ENCODE measurements at regions not wholly inside any gene's neighbourhood (a gene's known extent, or its start where the extent isn't known, plus 50 kb on each side); places are given as distances from the start of the nearest gene placed in this dataset.

DNA sequence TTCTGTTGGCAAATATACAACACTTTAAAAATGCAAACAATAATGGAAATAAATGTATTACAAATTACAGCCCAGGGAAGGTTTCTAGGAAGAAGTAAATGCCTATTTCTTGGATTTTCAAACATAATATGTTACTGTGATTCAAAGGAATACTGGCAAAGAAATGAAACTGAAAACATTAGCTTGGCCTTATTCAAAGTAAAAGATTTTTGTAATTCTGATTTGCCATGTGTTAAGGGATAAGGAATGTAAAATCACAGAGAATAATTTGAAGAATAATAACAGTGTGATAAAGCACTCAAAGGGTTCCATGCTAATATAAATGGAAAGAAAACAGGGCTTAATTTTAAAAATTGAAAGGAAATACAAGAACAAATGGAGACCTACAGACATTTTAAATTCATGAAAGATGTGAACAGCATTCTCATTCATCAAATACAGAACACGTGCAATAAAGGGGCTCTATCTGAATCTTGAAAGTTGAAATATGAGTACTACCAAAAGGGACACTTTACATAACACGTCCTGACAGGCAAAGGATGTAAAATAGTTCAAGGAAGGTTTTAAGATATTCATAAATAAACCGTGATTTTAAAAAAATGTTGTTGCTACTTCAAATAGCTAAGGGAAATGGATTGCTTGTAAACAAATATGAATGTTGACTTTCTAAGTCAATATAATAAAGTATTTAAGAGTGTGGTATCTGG, 138.1 kb downstream of the RFPL4B start:
- TF ChIP-seq POLR2AphosphoS5 (IDR thresholded peaks at IDR 0.05; ENCODE audit: low read depth, low read length): no peak
- no peak for TF ChIP-seq RXRA (IDR thresholded peaks at IDR 0.05; ENCODE audit: borderline replicate concordance, low read depth)
- no peak for TF ChIP-seq GABPA (IDR thresholded peaks at IDR 0.05; ENCODE audit: low read depth)
- Histone ChIP-seq H4K20me1 (ENCODE audit: insufficient read depth) (no peaks in the 10 kb centered on the region), H3K27ac (ENCODE audit: low read depth in 2 of 2, low read length in 1 of 2) (peak overlapping the region in 1 of 2 experiments; percentile 8; a peak in 1 of 4 replicates), H2AFZ (ENCODE audit: low read depth) (peak overlapping the region; percentile 42; the same call in 1 of the 2 replicates), H3K4me1 (ENCODE audit: control insufficient read depth in 1 of 2, insufficient read depth in 2 of 2, low read depth in 1 of 2, low read length in 1 of 2) (no peaks in the 10 kb centered on the region; a peak in 1 of 4 replicates), H3K36me3 (replicated peaks in 1 of 2; ENCODE audit: control insufficient read depth in 1 of 2, insufficient read depth in 2 of 2, low read length in 1 of 2) (no peaks in the 10 kb centered on the region), H3K79me2 (ENCODE audit: insufficient read depth) (no peaks in the 10 kb centered on the region), H3F3A (replicated peaks; ENCODE audit: insufficient read depth) (no peaks in the 10 kb centered on the region), H3K9ac (no peak overlapping the region), H3K9me2 (no peaks in the 10 kb centered on the region), H3K9me3 (no peaks in the 10 kb centered on the region), H3K27me3 (ENCODE audit: insufficient read depth) (no peaks in the 10 kb centered on the region), H3K4me3 (ENCODE audit: low read depth in 2 of 2, low read length in 1 of 2) (no peak overlapping the region), H3K4me2 (no peak overlapping the region)
- CTCF ChIA-PET: interaction anchor here (0.7 to 1.1 kb wide), 3 partner anchors 18 to 148 kb away, joined by 3 to 5 read pairs (median 3); no protein-coding TSS in a partner anchor
- 72% methylated on average over 3 of the region's 3 CpGs for WGBS (ENCODE audit: low lambda C conversion rate)
- POLR2A ChIA-PET: no interaction called here
- DNase-seq: no peak

DNA sequence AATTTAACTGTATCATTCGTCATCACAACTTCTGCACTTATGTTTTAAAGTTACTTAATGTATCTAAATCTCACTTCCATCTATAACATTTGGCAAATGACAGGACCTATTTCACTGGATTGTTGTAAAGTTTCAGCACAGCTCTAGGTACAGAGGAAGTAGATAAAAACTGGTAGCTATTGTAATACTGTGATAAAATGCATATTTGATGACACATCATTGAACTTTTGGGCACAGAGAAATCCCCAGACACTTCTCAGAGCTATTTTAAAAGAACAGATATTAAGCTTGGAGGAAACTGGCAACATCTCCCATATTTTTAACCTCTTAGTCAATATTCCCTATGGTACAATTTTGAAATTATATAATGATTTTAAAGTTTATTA, 138.7 kb downstream of the RFPL4B start:
- Histone ChIP-seq H2AFZ (ENCODE audit: low read depth) (peak overlapping the region; percentile 42; the same call in 1 of the 2 replicates), H3K4me1 (ENCODE audit: control insufficient read depth in 1 of 2, insufficient read depth in 2 of 2, low read depth in 1 of 2, low read length in 1 of 2) (no peaks in the 10 kb centered on the region; a peak in 1 of 4 replicates), H3K27me3 (ENCODE audit: insufficient read depth) (no peaks in the 10 kb centered on the region), H3K27ac (ENCODE audit: low read depth in 2 of 2, low read length in 1 of 2) (peak overlapping the region in 1 of 2 experiments; percentile 8; a peak in 1 of 4 replicates), H3F3A (replicated peaks; ENCODE audit: insufficient read depth) (no peaks in the 10 kb centered on the region), H3K4me3 (ENCODE audit: low read depth in 2 of 2, low read length in 1 of 2) (no peak overlapping the region), H3K9ac (no peak overlapping the region), H3K9me2 (no peaks in the 10 kb centered on the region), H3K4me2 (no peak overlapping the region), H4K20me1 (ENCODE audit: insufficient read depth) (no peaks in the 10 kb centered on the region), H3K9me3 (no peaks in the 10 kb centered on the region), H3K36me3 (replicated peaks in 1 of 2; ENCODE audit: control insufficient read depth in 1 of 2, insufficient read depth in 2 of 2, low read length in 1 of 2) (no peaks in the 10 kb centered on the region), H3K79me2 (ENCODE audit: insufficient read depth) (no peaks in the 10 kb centered on the region)
- 84% methylated on average over 1 of the region's 1 CpG for WGBS (ENCODE audit: low lambda C conversion rate)
- no peak for DNase-seq
- ChIA-PET POLR2A (no interaction called here), CTCF (interaction anchor here (1.0 to 1.1 kb wide), 2 partner anchors 18 to 43 kb away, joined by 3 to 5 read pairs; no protein-coding TSS in a partner anchor)
- TF ChIP-seq TAF1 (IDR thresholded peaks at IDR 0.05; ENCODE audit: borderline replicate concordance, low read depth, low read length): no peak
- TF ChIP-seq, protein P1, sequence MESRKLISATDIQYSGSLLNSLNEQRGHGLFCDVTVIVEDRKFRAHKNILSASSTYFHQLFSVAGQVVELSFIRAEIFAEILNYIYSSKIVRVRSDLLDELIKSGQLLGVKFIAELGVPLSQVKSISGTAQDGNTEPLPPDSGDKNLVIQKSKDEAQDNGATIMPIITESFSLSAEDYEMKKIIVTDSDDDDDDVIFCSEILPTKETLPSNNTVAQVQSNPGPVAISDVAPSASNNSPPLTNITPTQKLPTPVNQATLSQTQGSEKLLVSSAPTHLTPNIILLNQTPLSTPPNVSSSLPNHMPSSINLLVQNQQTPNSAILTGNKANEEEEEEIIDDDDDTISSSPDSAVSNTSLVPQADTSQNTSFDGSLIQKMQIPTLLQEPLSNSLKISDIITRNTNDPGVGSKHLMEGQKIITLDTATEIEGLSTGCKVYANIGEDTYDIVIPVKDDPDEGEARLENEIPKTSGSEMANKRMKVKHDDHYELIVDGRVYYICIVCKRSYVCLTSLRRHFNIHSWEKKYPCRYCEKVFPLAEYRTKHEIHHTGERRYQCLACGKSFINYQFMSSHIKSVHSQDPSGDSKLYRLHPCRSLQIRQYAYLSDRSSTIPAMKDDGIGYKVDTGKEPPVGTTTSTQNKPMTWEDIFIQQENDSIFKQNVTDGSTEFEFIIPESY (IDR thresholded peaks at IDR 0.05; ENCODE audit: borderline replicate concordance, low read depth): no peak
- no peak for TF ChIP-seq RFX5 (IDR thresholded peaks at IDR 0.05; ENCODE audit: low read length)
- no peak for TF ChIP-seq POLR2AphosphoS5 (IDR thresholded peaks at IDR 0.05; ENCODE audit: low read depth, low read length)
- TF ChIP-seq GATA2 (CRISPR knock-in tag; IDR thresholded peaks at IDR 0.05): no peak
- TF ChIP-seq, protein P2, sequence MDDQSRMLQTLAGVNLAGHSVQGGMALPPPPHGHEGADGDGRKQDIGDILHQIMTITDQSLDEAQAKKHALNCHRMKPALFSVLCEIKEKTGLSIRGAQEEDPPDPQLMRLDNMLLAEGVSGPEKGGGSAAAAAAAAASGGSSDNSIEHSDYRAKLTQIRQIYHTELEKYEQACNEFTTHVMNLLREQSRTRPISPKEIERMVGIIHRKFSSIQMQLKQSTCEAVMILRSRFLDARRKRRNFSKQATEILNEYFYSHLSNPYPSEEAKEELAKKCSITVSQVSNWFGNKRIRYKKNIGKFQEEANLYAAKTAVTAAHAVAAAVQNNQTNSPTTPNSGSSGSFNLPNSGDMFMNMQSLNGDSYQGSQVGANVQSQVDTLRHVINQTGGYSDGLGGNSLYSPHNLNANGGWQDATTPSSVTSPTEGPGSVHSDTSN (IDR thresholded peaks at IDR 0.05): no peak
- no peak for TF ChIP-seq EP300 (IDR thresholded peaks at IDR 0.05; ENCODE audit: borderline replicate concordance in 1 of 2, low read depth in 1 of 2, low read length in 1 of 2)
- no peak for TF ChIP-seq MXI1 (IDR thresholded peaks at IDR 0.05; ENCODE audit: low read depth, low read length)
- TF ChIP-seq, protein P3, sequence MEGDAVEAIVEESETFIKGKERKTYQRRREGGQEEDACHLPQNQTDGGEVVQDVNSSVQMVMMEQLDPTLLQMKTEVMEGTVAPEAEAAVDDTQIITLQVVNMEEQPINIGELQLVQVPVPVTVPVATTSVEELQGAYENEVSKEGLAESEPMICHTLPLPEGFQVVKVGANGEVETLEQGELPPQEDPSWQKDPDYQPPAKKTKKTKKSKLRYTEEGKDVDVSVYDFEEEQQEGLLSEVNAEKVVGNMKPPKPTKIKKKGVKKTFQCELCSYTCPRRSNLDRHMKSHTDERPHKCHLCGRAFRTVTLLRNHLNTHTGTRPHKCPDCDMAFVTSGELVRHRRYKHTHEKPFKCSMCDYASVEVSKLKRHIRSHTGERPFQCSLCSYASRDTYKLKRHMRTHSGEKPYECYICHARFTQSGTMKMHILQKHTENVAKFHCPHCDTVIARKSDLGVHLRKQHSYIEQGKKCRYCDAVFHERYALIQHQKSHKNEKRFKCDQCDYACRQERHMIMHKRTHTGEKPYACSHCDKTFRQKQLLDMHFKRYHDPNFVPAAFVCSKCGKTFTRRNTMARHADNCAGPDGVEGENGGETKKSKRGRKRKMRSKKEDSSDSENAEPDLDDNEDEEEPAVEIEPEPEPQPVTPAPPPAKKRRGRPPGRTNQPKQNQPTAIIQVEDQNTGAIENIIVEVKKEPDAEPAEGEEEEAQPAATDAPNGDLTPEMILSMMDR (IDR thresholded peaks at IDR 0.05): no peak
- no peak for TF ChIP-seq FOXM1 (IDR thresholded peaks at IDR 0.05; ENCODE audit: low read depth)
- TF ChIP-seq RXRA (IDR thresholded peaks at IDR 0.05; ENCODE audit: borderline replicate concordance, low read depth): no peak
- TF ChIP-seq FOXJ3 (CRISPR knock-in tag; IDR thresholded peaks at IDR 0.05): no peak
- TF ChIP-seq, protein P4, sequence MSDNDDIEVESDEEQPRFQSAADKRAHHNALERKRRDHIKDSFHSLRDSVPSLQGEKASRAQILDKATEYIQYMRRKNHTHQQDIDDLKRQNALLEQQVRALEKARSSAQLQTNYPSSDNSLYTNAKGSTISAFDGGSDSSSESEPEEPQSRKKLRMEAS (IDR thresholded peaks at IDR 0.05; ENCODE audit: low read depth): no peak
- TF ChIP-seq EZH2phosphoT487 (IDR thresholded peaks at IDR 0.05; ENCODE audit: borderline replicate concordance, low read depth): no peak
- TF ChIP-seq TCF12 (IDR thresholded peaks at IDR 0.05): no peak
- no peak for TF ChIP-seq RCOR1 (IDR thresholded peaks at IDR 0.05; ENCODE audit: low read length)
- no peak for TF ChIP-seq SMC3 (IDR thresholded peaks at IDR 0.05; ENCODE audit: low read depth, low read length)
- TF ChIP-seq, protein P5, sequence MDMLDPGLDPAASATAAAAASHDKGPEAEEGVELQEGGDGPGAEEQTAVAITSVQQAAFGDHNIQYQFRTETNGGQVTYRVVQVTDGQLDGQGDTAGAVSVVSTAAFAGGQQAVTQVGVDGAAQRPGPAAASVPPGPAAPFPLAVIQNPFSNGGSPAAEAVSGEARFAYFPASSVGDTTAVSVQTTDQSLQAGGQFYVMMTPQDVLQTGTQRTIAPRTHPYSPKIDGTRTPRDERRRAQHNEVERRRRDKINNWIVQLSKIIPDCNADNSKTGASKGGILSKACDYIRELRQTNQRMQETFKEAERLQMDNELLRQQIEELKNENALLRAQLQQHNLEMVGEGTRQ (IDR thresholded peaks at IDR 0.05; ENCODE audit: borderline replicate concordance, low read depth, low read length): no peak

Measured in SK-N-SH (cell line).